Activated CD4-positive, alpha-beta T cell treated with anti-CD3 and anti-CD28 coated beads for 24 hours (primary cell): ENCODE measurements at regions not wholly inside any gene's neighbourhood (a gene's known extent, or its start where the extent isn't known, plus 50 kb on each side); places are given as distances from the start of the nearest gene placed in this dataset.

ENCODE experiments used
- DNase-seq, 2 donors: peaks; one replicate each; pipeline ENCODE4 v3.0.0-alpha.2; 2020; ENCODE audit warnings: low read depth in 2 of 2

- DNase-seq = no peak
These were observed 418.6 kb downstream of the TUSC7 start for GRCh38 chr3:117128133-117128532.

- DNase-seq = no peak
These were observed 419.3 kb downstream of the TUSC7 start for GRCh38 chr3:117128872-117129271.

- no peak for DNase-seq
These were observed 419.9 kb downstream of the TUSC7 start for GRCh38 chr3:117129516-117129915.

GRCh38 chr3:117130222-117130621, 420.6 kb downstream of the TUSC7 start:
- DNase-seq = no peak

- DNase-seq = no peak
These were observed 421.7 kb downstream of the TUSC7 start for GRCh38 chr3:117131259-117131658.

- DNase-seq = no peak
These were observed 423.5 kb downstream of the TUSC7 start for GRCh38 chr3:117133066-117133465.

GRCh38 chr3:117135207-117135606, 425.6 kb downstream of the TUSC7 start:
- DNase-seq = no peak

- no peak for DNase-seq
These were observed 426.4 kb downstream of the TUSC7 start for GRCh38 chr3:117136003-117136402.

GRCh38 chr3:117137065-117137464, 427.5 kb downstream of the TUSC7 start:
- no peak for DNase-seq

- no peak for DNase-seq
These were observed 430.1 kb downstream of the TUSC7 start for GRCh38 chr3:117139681-117140080.

GRCh38 chr3:117141812-117142211, 432.2 kb downstream of the TUSC7 start:
- no peak for DNase-seq

- no peak for DNase-seq
These were observed 435.3 kb downstream of the TUSC7 start for GRCh38 chr3:117144853-117145252.

- DNase-seq = no peak
These were observed 436.1 kb downstream of the TUSC7 start for GRCh38 chr3:117145677-117146076.

- DNase-seq = no peak
These were observed 437.0 kb downstream of the TUSC7 start for GRCh38 chr3:117146571-117146970.

GRCh38 chr3:117149584-117149983, 440.0 kb downstream of the TUSC7 start:
- DNase-seq = no peak

- DNase-seq = no peak
These were observed 441.0 kb downstream of the TUSC7 start for GRCh38 chr3:117150628-117151027.

GRCh38 chr3:117160176-117160575, 450.6 kb downstream of the TUSC7 start:
- no peak for DNase-seq

- DNase-seq = no peak
These were observed 452.2 kb downstream of the TUSC7 start for GRCh38 chr3:117161816-117162215.

GRCh38 chr3:117165176-117165575, 455.6 kb downstream of the TUSC7 start:
- no peak for DNase-seq

GRCh38 chr3:117165601-117166051, 456.0 kb downstream of the TUSC7 start:
- no peak for DNase-seq

- DNase-seq = no peak
These were observed 459.3 kb downstream of the TUSC7 start for GRCh38 chr3:117168896-117169295.

- no peak for DNase-seq
These were observed 460.5 kb downstream of the TUSC7 start for GRCh38 chr3:117170094-117170493.

GRCh38 chr3:117171124-117171523, 461.5 kb downstream of the TUSC7 start:
- DNase-seq = no peak

GRCh38 chr3:117172426-117172825, 462.8 kb downstream of the TUSC7 start:
- no peak for DNase-seq

- no peak for DNase-seq
These were observed 471.6 kb downstream of the TUSC7 start for GRCh38 chr3:117181222-117181621.
